Muscle layer of colon (tissue), 2 donors: ENCODE measurements at regions not wholly inside any gene's neighbourhood (a gene's known extent, or its start where the extent isn't known, plus 50 kb on each side); places are given as distances from the start of the nearest gene placed in this dataset.

Experiments used
- H3K27ac ChIP-seq: one replicate; pipeline ENCODE4 v1.7.0; 2013; ENCODE audit warnings: low read depth, mild to moderate bottlenecking, low read length, moderate library complexity
- H3K27me3 ChIP-seq, 2 donors: one replicate each; pipeline ENCODE4 v1.7.0; 2013; ENCODE audit warnings: low read length in 2 of 2, mild to moderate bottlenecking in 2 of 2; ENCODE audit not compliant: insufficient read depth in 2 of 2, control insufficient read depth in 1 of 2
- H3K36me3 ChIP-seq: one replicate; pipeline ENCODE4 v1.7.0; 2013; ENCODE audit warnings: mild to moderate bottlenecking, low read length; ENCODE audit not compliant: insufficient read depth
- H3K4me1 ChIP-seq: one replicate; pipeline ENCODE4 v1.7.0; 2013; ENCODE audit warnings: mild to moderate bottlenecking, low read length; ENCODE audit not compliant: insufficient read depth
- H3K4me3 ChIP-seq, 2 donors: one replicate each; pipeline ENCODE4 v1.7.0; 2013; ENCODE audit warnings: low read length in 2 of 2, low read depth in 1 of 2, mild to moderate bottlenecking in 1 of 2, moderate library complexity in 1 of 2
- H3K9ac ChIP-seq: one replicate; pipeline ENCODE4 v1.7.0; 2013; ENCODE audit warnings: low read length
- H3K9me3 ChIP-seq: one replicate; pipeline ENCODE4 v1.7.0; 2013; ENCODE audit warnings: mild to moderate bottlenecking, low read length
- donor health status: abdominal sarcoma.
- donor health status: Adenocarcinoma of cecum.

DNA sequence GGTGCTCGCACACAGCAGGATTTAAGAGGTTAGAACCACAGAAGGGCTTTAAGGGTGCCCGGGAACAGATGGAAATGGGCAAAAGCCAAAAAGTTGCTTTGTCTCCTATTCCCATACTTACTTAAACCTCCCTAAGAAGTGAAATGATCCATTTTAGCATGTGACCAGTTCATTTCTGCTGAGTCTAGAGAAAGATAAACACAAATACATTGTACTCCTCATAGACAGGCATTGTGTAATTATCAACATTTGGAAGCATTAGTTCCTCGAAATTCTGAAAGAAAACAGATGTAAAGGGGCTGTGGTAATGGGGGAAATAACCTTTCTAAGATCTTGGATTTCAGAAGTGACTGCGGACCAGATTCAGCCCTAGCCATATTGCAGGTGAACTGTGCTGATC, 178.3 kb downstream of the CYB561 start:
- no peak overlapping the region for H3K27ac ChIP-seq
- H3K9me3 ChIP-seq = no peaks in the 10 kb centered on the region
- no peaks in the 10 kb centered on the region for H3K36me3 ChIP-seq
- H3K4me1 ChIP-seq = no peaks in the 10 kb centered on the region
- no peak overlapping the region for H3K9ac ChIP-seq
- no peak overlapping the region for H3K4me3 ChIP-seq
- no peaks in the 10 kb centered on the region for H3K27me3 ChIP-seq

DNA sequence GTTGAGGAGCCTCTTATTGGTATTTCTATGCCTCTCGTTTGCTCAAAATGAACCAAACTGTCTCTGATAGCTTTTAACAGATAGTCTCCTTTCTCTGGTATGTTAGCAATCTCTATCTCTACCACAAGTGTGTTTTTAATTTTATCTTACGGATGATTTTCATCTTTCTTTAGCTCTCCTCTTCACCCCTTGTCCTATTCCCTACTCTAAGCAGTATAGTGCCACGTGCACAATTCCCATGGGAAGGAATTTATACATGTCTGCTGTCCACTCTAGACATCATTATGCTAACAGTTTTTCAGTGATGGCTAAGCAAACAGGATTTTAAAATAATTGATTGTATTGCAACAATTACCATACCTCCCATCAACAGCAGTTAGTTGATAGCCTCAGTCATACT, 177.3 kb downstream of the CYB561 start:
- no peak overlapping the region for H3K27ac ChIP-seq
- H3K27me3 ChIP-seq = no peaks in the 10 kb centered on the region
- H3K36me3 ChIP-seq = no peaks in the 10 kb centered on the region
- H3K4me3 ChIP-seq = no peak overlapping the region
- no peak overlapping the region for H3K9ac ChIP-seq
- H3K9me3 ChIP-seq = no peaks in the 10 kb centered on the region
- no peaks in the 10 kb centered on the region for H3K4me1 ChIP-seq

DNA sequence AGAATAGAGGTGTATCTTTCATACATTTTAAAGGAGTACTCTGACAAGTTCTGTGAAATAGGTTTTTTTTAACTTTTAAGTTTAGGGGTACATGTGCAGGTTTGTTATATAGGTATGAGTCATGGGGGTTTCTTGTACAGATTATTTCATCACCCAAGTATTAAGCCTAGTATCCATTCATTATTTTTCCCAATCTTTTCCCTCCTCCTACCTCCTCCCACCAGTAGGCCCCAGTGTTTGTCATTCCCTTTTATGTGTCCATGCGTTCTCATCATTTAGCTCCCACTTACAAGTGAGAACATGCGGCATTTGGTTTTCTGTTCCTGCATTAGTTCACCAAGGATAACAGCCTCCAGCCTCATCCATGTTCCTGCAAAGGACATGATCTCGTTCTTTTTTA, 175.5 kb downstream of the CYB561 start:
- H3K4me3 ChIP-seq = no peak overlapping the region
- no peaks in the 10 kb centered on the region for H3K36me3 ChIP-seq
- H3K27me3 ChIP-seq = no peaks in the 10 kb centered on the region
- no peak overlapping the region for H3K27ac ChIP-seq
- H3K9me3 ChIP-seq = no peaks in the 10 kb centered on the region
- no peaks in the 10 kb centered on the region for H3K4me1 ChIP-seq
- no peak overlapping the region for H3K9ac ChIP-seq

DNA sequence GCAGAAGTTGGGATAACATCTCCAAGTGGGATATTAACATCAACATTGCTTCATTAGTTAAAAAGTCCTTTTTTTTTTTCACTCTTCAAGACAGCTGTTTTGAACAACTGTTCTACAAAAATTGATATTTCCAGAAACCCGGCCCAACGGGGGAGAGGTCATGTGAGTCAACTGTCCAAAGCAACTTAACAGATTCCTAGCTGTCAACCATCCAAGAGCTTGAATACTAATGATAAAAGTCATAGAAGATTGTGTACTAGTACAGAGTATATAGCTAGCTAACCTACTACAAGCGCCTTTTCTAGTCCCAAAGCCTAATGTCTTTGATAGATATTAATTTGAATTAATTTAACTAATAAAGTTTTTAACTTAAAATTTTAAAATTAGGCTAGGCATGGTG, 172.0 kb downstream of the CYB561 start:
- Histone ChIP-seq H3K4me1 (no peaks in the 10 kb centered on the region), H3K27ac (no peak overlapping the region), H3K9ac (no peak overlapping the region)

GRCh38 chr17:63275318-63275970, 170.7 kb downstream of the CYB561 start:
- Histone ChIP-seq H3K27ac (no peak overlapping the region), H3K36me3 (no peaks in the 10 kb centered on the region), H3K9ac (no peak overlapping the region), H3K4me3 (no peak overlapping the region), H3K4me1 (no peaks in the 10 kb centered on the region), H3K9me3 (no peaks in the 10 kb centered on the region), H3K27me3 (no peaks in the 10 kb centered on the region)

More for the DNA sequence above, 172.0 kb downstream of the CYB561 start:
- Histone ChIP-seq H3K36me3 (no peaks in the 10 kb centered on the region), H3K9me3 (no peaks in the 10 kb centered on the region), H3K27me3 (no peaks in the 10 kb centered on the region), H3K4me3 (no peak overlapping the region)

- Histone ChIP-seq H3K36me3 (no peaks in the 10 kb centered on the region), H3K4me3 (no peak overlapping the region), H3K4me1 (no peaks in the 10 kb centered on the region), H3K9ac (no peak overlapping the region), H3K27me3 (no peaks in the 10 kb centered on the region), H3K27ac (no peak overlapping the region), H3K9me3 (no peaks in the 10 kb centered on the region)
Measured at GRCh38 chr17:63275971-63276745, 169.9 kb downstream of the CYB561 start.

DNA sequence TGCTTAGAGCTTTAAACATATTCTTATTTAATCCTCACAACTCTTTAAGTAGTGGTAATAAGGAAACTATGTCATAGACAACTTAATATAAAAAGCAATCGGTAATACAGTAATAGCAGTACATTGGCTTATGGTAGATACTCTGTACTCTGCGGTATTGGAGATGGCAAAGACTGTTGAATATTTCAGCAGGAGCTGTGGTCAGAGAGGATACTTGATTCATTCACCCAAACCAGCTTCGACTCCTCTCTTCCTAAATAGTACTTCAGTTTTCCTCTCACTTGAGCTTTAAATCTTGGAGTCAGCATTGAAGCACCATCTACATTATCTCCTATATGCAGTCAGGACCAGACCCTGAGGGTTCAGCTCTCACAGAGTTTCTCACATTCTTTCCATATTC, 169.3 kb downstream of the CYB561 start:
- H3K9ac ChIP-seq = no peak overlapping the region
- H3K9me3 ChIP-seq = no peaks in the 10 kb centered on the region
- H3K4me1 ChIP-seq = no peaks in the 10 kb centered on the region
- H3K27ac ChIP-seq = no peak overlapping the region
- H3K27me3 ChIP-seq = no peaks in the 10 kb centered on the region
- H3K36me3 ChIP-seq = no peaks in the 10 kb centered on the region
- no peak overlapping the region for H3K4me3 ChIP-seq

- Histone ChIP-seq H3K4me1 (no peaks in the 10 kb centered on the region), H3K27me3 (no peaks in the 10 kb centered on the region), H3K9me3 (no peaks in the 10 kb centered on the region), H3K4me3 (no peak overlapping the region), H3K9ac (no peak overlapping the region), H3K36me3 (no peaks in the 10 kb centered on the region), H3K27ac (no peak overlapping the region)
Measured at GRCh38 chr17:63277629-63278028, 168.5 kb downstream of the CYB561 start.

DNA sequence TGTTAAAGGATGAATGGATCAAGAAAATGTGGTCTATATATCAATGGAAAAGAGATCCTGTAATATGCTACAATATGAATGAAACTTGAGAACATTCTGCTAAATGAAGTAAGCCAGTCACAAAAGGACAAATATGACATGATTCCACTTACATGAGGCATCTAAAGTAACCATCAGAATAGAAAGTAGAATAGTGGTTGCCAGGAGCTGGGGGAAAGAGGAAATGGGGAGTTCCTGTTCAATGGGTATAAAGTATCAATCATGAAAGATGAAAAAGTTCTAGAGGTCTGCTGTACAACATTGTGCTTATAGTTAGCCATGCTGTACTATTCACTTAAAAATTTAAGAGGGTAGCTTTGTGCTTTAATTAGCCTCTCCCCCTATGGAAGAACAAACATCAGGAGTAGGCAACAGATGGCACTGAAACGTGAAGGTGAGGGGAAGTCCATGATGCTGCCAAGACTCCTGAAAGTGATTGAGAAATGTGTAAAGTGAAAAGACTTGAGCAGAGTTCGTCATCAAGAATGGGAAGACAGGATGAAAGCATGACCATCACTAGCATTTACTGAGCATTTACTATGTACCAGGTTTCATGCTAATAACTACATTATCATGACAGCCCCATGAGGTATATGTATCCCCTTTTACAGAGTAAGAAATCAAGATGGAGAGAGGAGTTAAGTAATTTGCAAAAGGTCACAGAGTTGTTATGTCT, 167.2 kb downstream of the CYB561 start:
- H3K36me3 ChIP-seq = no peaks in the 10 kb centered on the region
- no peak overlapping the region for H3K4me3 ChIP-seq
- no peaks in the 10 kb centered on the region for H3K4me1 ChIP-seq
- H3K9ac ChIP-seq = no peak overlapping the region
- H3K9me3 ChIP-seq = no peaks in the 10 kb centered on the region
- H3K27ac ChIP-seq = no peak overlapping the region
- H3K27me3 ChIP-seq = no peaks in the 10 kb centered on the region

DNA sequence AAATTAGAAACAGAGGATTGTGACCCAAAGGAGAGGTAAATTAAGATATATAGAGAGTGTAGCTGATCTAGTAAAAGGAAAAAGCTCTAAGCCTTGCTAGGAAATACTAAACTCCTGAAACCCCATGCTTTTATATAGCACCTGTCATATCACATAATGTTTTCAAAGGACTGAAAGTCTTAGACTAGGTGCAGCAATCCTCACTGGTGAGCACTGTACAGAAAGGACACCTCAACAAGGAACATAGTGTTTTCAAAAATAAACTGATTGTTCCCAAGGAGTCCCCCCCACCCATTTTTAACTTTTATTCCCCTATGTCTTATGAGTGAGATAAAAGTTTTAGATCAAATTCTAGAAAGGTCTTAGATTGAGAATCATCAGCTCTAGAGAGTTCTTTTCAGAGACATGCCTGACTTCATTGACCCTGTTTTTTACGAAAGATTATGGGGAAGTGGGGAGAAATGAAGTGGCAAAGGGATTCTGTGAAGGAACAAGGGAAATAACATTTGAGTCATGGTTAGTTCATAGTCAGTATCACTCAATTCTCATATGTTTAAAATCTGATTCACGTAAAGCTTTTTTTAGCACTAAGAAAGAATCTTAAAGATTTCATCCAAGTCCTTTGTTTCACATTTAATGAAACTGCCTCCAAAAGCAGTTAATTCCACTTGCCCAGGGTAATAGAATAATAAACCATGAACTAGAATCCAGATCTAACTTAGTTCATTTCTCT, 166.4 kb downstream of the CYB561 start:
- Histone ChIP-seq H3K9me3 (no peaks in the 10 kb centered on the region), H3K9ac (no peak overlapping the region), H3K4me3 (no peak overlapping the region), H3K27me3 (no peaks in the 10 kb centered on the region), H3K4me1 (no peaks in the 10 kb centered on the region), H3K27ac (no peak overlapping the region), H3K36me3 (no peaks in the 10 kb centered on the region)

GRCh38 chr17:63282455-63282854, 163.7 kb downstream of the CYB561 start:
- no peaks in the 10 kb centered on the region for H3K4me1 ChIP-seq
- H3K27me3 ChIP-seq = no peaks in the 10 kb centered on the region
- H3K27ac ChIP-seq = no peak overlapping the region
- no peak overlapping the region for H3K4me3 ChIP-seq
- H3K9ac ChIP-seq = no peak overlapping the region
- no peaks in the 10 kb centered on the region for H3K9me3 ChIP-seq
- H3K36me3 ChIP-seq = no peaks in the 10 kb centered on the region
